Skeletal muscle satellite cell (primary cell): ENCODE measurements at regions not wholly inside any gene's neighbourhood (a gene's known extent, or its start where the extent isn't known, plus 50 kb on each side); places are given as distances from the start of the nearest gene placed in this dataset.
"Not testable (repeated sequence)": the region's sequence is repeated elsewhere in the genome, so short reads cannot be mapped to it uniquely, and the experiment has no call there.

Source experiments
- H3K27me3 ChIP-seq: 2 replicates; pipeline ENCODE4 v1.7.0; 2013; ENCODE audit warnings: low read length; ENCODE audit not compliant: control insufficient read depth, insufficient read depth
- H3K36me3 ChIP-seq: 2 replicates; pipeline ENCODE4 v1.7.0; 2013; ENCODE audit warnings: mild to moderate bottlenecking, control low read depth, low read length; ENCODE audit not compliant: insufficient read depth
- H3K4me1 ChIP-seq: 2 replicates; pipeline ENCODE4 v1.7.0; 2013; ENCODE audit warnings: low read length; ENCODE audit not compliant: control insufficient read depth, insufficient read depth
- H3K4me2 ChIP-seq: 2 replicates; pipeline ENCODE4 v1.7.0; 2013; ENCODE audit warnings: mild to moderate bottlenecking, low read length
- H3K4me3 ChIP-seq: 2 replicates; pipeline ENCODE4 v1.7.0; 2013; ENCODE audit warnings: low read length
- H3K9ac ChIP-seq: 2 replicates; pipeline ENCODE4 v1.7.0; 2013; ENCODE audit warnings: mild to moderate bottlenecking, low read depth, low read length, moderate library complexity
- H3K9me3 ChIP-seq: replicated peaks from 2 replicates; pipeline ENCODE4 v1.7.0; 2013; ENCODE audit warnings: mild to moderate bottlenecking, control low read depth, low read length

GRCh38 chr2:2731101-2731815 is 400.2 kb upstream of the MYT1L start:
- Histone ChIP-seq H3K27me3 (no peaks in the 10 kb centered on the region), H3K9ac (no peak overlapping the region), H3K36me3 (no peaks in the 10 kb centered on the region), H3K4me1 (no peaks in the 10 kb centered on the region), H3K4me2 (no peak overlapping the region), H3K9me3 (peaks cover 17% of the 10 kb centered on the region), H3K4me3 (no peak overlapping the region)

GRCh38 chr2:2730301-2730833 is 399.3 kb upstream of the MYT1L start:
- Histone ChIP-seq H3K9ac (no peak overlapping the region), H3K4me1 (no peaks in the 10 kb centered on the region), H3K36me3 (no peaks in the 10 kb centered on the region), H3K4me2 (no peak overlapping the region), H3K27me3 (no peaks in the 10 kb centered on the region), H3K9me3 (peaks cover 20% of the 10 kb centered on the region), H3K4me3 (no peak overlapping the region)

GRCh38 chr2:2729246-2729645 is 398.2 kb upstream of the MYT1L start:
- Histone ChIP-seq H3K4me3 (no peak overlapping the region), H3K4me2 (no peak overlapping the region), H3K4me1 (no peaks in the 10 kb centered on the region), H3K36me3 (no peaks in the 10 kb centered on the region), H3K9ac (no peak overlapping the region), H3K27me3 (no peaks in the 10 kb centered on the region), H3K9me3 (peaks cover 24% of the 10 kb centered on the region)

- Histone ChIP-seq H3K4me1 (no peaks in the 10 kb centered on the region), H3K9ac (no peak overlapping the region), H3K36me3 (no peaks in the 10 kb centered on the region), H3K4me2 (no peak overlapping the region), H3K9me3 (peaks cover 29% of the 10 kb centered on the region), H3K27me3 (no peaks in the 10 kb centered on the region), H3K4me3 (no peak overlapping the region)
Measured at GRCh38 chr2:2728635-2729034, 397.6 kb upstream of the MYT1L start.

GRCh38 chr2:2727876-2728511 is 396.9 kb upstream of the MYT1L start:
- no peak overlapping the region for H3K4me2 ChIP-seq
- H3K9ac ChIP-seq, result no peak overlapping the region
- H3K4me1 ChIP-seq, result no peaks in the 10 kb centered on the region
- no peak overlapping the region for H3K4me3 ChIP-seq
- no peaks in the 10 kb centered on the region for H3K27me3 ChIP-seq
- H3K9me3 ChIP-seq, result peaks cover 32% of the 10 kb centered on the region
- H3K36me3 ChIP-seq, result no peaks in the 10 kb centered on the region

GRCh38 chr2:2726163-2726562 is 395.1 kb upstream of the MYT1L start:
- Histone ChIP-seq H3K4me2 (no peak overlapping the region), H3K9ac (no peak overlapping the region), H3K4me1 (no peaks in the 10 kb centered on the region), H3K9me3 (peaks cover 33% of the 10 kb centered on the region), H3K36me3 (no peaks in the 10 kb centered on the region), H3K4me3 (no peak overlapping the region), H3K27me3 (no peaks in the 10 kb centered on the region)

GRCh38 chr2:2723064-2723463 is 392.0 kb upstream of the MYT1L start:
- no peak overlapping the region for H3K4me3 ChIP-seq
- no peaks in the 10 kb centered on the region for H3K27me3 ChIP-seq
- no peak overlapping the region for H3K9ac ChIP-seq
- no peaks in the 10 kb centered on the region for H3K36me3 ChIP-seq
- no peaks in the 10 kb centered on the region for H3K4me1 ChIP-seq
- no peak overlapping the region for H3K4me2 ChIP-seq
- peaks cover 30% of the 10 kb centered on the region for H3K9me3 ChIP-seq

GRCh38 chr2:2721296-2721835 is 390.3 kb upstream of the MYT1L start:
- no peak overlapping the region for H3K4me3 ChIP-seq
- no peaks in the 10 kb centered on the region for H3K36me3 ChIP-seq
- no peak overlapping the region for H3K9ac ChIP-seq
- H3K9me3 ChIP-seq, result peaks cover 28% of the 10 kb centered on the region
- no peak overlapping the region for H3K4me2 ChIP-seq
- H3K27me3 ChIP-seq, result no peaks in the 10 kb centered on the region
- no peaks in the 10 kb centered on the region for H3K4me1 ChIP-seq

GRCh38 chr2:2720806-2721205 is 389.7 kb upstream of the MYT1L start:
- H3K4me3 ChIP-seq, H3K27me3 ChIP-seq: not testable (repeated sequence)
- peaks cover 27% of the 10 kb centered on the region for H3K9me3 ChIP-seq

GRCh38 chr2:2720351-2720750 is 389.3 kb upstream of the MYT1L start:
- H3K4me1 ChIP-seq, result no peaks in the 10 kb centered on the region
- no peaks in the 10 kb centered on the region for H3K27me3 ChIP-seq
- peaks cover 24% of the 10 kb centered on the region for H3K9me3 ChIP-seq
- no peaks in the 10 kb centered on the region for H3K36me3 ChIP-seq
- no peak overlapping the region for H3K4me3 ChIP-seq
- no peak overlapping the region for H3K4me2 ChIP-seq
- no peak overlapping the region for H3K9ac ChIP-seq

More at GRCh38 chr2:2720806-2721205, 389.7 kb upstream of the MYT1L start:
- H3K4me2 ChIP-seq, H3K4me1 ChIP-seq, H3K36me3 ChIP-seq, H3K9ac ChIP-seq: not testable (repeated sequence)

- Histone ChIP-seq H3K9me3 (peaks cover 24% of the 10 kb centered on the region), H3K9ac (no peak overlapping the region)
Measured at GRCh38 chr2:2719781-2720180, 388.7 kb upstream of the MYT1L start.

More at GRCh38 chr2:2719781-2720180, 388.7 kb upstream of the MYT1L start:
- Histone ChIP-seq H3K4me2 (no peak overlapping the region), H3K4me1 (no peaks in the 10 kb centered on the region), H3K36me3 (no peaks in the 10 kb centered on the region), H3K27me3 (no peaks in the 10 kb centered on the region), H3K4me3 (no peak overlapping the region)
